Left lobe of liver (tissue), 2 donors: ENCODE measurements at regions not wholly inside any gene's neighbourhood (a gene's known extent, or its start where the extent isn't known, plus 50 kb on each side); places are given as distances from the start of the nearest gene placed in this dataset.
"Not testable (repeated sequence)": the region's sequence is repeated elsewhere in the genome, so short reads cannot be mapped to it uniquely, and the experiment has no call there.

ENCODE experiments used
- ATAC-seq: fragments of 200-7000 bp; cut with Tn5 transposase; one replicate; pipeline ENCODE4 v1.9.1; 2020; ENCODE audit warnings: mild to moderate bottlenecking, moderate library complexity
- DNase-seq: peaks from one replicate; pipeline ENCODE4 v3.0.0-alpha.2; 2020; ENCODE audit warnings: low spot score
- donor health status: DM: no; HTN: no; CAD: no; lungs with moderate emphysema.
- donor health status: DM: no; HTN: yes; CAD: no.

DNA sequence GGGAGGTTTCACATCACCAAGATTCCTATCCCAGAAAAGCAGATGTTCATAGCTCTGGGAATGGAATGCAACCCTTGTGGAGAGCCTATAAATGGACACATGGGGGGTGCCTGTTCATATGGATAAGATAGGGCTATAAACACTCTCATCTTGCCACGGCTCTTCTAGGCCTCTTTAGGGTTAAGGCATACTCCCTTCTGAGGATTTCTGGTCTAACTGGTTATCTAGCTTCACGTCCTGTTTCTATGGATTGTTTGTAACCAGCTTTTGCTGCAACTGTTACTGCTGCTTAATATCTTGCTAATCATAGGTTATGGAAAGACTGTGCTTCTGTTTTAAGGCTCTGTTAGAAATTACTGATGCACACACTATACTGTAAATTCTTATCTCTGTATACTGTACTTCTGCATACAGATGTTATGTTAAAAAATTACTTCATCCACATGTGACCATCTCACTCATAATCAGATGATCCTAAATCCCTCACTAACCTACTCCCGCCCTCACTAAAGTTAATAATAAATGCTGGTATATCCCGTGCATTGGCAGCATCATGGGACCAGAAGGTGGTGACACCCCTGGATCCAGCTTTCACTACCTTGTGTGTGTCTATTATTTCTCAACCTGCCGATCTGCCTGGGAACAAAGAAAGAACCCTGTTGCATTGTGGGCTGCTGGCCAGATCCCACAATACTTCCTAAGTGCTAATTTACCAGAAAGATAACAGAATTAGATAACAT lies 68.7 kb downstream of the PRKAB2 start:
- not testable (repeated sequence) for ATAC-seq, DNase-seq

DNA sequence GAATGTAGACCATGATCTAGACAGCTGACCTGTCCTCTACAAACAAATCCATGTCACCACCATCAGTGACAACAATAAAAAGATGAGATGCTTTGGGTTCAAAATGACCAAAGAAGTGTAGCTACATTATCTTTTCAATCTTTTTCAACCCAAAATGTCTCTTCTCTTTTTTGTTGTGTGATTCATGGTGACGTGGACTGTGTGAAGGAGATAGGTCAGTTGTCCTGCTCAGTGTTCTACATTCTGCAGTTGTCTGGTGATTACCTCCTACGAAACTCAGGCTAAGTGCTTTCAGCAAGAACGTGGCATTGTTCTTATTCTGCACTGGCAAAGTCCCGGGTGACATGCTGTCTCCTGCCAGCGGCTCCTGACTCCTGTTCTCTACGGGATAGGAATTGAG lies 73.1 kb downstream of the PRKAB2 start:
- DNase-seq (no peak), ATAC-seq (no peak)

DNA sequence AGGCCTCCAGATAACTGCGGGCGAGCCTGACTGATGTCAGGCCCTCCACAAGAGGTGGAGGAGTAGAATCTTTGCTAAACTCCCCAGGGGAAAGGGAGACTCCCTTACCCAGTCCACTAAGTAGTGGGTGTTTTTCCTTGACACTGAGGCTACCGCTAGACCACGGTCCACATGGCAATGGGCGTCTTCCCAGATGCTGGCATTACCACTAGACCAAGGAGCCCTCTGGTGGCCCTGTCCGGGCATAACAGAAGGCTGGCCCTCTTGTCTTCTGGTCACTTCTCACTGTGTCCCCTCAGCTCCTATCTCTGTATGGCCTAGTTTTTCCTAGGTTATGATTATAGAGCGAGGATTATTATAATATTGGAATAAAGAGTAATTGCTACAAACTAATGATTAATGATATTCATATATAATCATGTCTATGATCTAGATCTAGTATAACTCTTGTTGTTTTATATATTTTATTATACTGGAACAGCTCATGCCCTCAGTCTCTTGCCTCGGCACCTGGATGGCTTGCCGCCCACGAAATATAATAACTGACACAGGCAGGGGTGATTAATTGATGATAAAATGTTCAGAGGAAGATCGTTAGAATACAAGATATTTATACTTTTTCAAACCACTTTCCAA lies 73.8 kb downstream of the PRKAB2 start:
- ATAC-seq, DNase-seq: not testable (repeated sequence)

DNA sequence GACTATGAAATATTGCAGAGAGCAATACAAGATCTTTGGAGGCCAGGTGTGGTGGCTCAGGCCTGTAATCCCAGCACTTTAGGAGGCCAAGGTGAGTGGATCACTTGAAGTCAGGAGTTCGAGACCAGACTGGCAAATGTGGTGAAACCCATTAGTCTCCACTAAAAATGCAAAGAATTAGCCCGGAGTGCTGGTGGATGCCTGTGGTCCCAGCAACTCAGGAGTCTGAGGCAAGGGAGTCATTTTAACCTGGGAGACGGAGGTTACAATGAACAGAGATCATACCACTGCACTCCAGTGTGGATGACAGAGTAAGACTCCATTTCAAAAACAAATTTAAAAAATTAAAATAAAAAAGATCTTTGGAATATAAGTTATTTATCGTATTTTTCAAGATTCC lies 76.6 kb downstream of the PRKAB2 start:
- no peak for DNase-seq
- ATAC-seq: no peak

DNA sequence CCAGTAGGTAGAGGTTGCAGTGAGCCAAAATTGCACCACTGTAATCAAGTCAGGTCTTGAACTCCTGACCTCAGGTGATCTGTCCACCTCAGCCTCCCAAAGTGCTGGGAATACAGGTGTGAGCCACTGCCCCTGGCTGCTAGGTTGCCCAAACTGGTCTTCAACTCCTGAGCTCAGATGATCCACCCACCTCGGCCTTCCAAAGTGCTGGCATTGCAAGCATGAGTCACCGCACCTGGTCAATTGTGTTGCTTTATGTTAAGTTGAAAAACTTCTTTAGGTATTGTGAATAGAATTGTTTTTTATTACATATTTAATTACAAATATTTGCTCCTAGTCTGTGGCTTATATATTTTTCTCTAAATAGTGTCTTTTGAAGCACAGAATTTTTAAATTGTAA lies 80.5 kb downstream of the PRKAB2 start:
- DNase-seq: no peak

DNA sequence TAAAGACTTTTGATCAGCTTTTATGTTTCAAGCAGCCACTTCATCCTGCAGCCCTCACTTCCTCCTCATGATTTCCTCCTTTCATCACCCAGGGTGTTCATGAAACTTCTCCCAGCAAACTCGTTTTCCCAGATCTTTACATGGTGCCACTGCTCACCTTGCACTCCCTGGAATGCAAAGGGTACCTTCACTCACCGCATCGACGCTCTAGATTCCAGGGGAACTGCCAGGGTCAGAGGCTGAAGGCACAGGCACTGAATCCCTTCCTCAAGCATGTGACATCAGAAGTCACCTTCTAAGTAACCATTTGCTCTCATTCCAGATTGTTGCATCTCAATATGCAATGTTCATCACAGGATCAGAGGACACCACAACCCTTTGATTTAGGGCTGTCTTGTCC lies 82.8 kb downstream of the PRKAB2 start:
- no peak for DNase-seq
- ATAC-seq: no peak

More for the DNA sequence above, 80.5 kb downstream of the PRKAB2 start:
- no peak for ATAC-seq

DNA sequence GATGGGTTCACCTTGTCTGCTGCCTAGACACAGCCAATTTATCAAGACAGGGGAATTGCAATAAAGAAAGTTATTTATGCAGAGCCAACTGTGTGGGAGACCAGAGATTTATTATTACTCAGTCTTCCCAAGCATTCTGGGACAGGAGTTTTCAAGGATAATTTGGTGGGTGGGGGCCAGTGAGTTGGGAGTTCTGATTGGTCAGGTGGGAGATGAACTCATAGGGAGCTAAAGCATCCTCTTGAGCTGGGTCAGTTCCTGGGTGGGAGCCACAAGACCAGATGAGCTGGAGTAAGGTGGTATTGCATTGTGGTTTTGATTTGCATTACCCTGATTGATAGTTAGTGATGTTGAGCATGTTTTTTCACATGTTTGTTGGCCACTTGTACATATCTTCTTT lies 86.1 kb downstream of the PRKAB2 start:
- no peak for ATAC-seq

DNA sequence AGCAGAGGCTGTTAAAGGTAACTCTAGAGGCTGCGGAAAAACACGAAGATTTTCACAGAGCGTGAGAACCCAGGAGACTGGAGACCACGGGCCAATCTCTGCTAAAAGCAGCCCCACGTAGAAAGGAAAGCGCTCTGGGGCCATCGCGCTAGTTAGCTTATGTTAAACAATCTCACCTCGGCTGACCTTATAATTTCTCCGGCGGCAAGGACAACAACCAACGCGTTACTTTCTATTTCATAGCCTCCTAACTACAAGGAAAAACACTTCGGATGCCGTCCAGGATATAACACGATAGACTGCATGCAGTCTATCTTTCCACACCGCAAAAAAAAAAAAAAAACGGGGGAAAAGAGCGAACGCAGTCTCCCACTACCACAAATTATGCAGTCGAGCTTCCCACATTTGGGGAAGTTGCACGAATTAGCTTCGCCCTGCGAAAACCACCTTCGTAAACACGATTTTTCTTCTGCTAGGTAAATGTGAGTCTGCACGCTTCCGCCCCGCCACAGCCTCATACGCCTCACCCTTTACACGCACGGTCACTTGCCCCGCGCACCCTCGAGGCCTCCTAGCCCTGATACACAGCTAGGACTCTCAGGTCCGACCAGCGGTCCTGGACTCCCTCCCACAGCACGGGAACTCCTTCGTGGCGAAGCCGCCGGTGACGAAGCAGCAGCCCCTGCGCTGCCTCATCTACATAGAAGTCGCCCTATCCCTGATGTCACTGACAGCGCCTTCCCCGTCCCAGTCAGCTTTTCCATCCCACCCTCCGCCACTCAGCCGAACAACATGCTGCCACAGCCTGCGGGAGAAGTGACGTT lies 87.8 kb downstream of the PRKAB2 start:
- ATAC-seq (peak; percentile 85), DNase-seq (peak; percentile 71)

More for the DNA sequence above, 86.1 kb downstream of the PRKAB2 start:
- DNase-seq: no peak

DNA sequence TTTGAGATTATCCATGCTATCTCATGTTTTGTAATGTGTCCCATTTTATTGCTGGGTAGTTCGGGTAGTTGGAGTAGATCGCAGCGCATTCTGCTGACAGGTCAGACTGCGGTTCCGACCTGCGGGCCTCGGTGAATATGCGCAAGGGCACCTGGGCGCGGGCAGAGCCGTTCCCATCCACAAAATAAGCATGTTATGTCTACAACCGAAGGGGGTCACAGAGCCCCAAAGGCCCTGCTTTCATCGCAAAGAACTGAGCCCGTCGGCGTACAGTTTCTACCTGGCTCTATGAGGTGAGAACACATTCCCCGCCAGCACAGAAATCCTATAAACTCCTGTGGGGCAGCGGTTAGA lies 88.4 kb downstream of the PRKAB2 start:
- DNase-seq (no peak), ATAC-seq (no peak)

DNA sequence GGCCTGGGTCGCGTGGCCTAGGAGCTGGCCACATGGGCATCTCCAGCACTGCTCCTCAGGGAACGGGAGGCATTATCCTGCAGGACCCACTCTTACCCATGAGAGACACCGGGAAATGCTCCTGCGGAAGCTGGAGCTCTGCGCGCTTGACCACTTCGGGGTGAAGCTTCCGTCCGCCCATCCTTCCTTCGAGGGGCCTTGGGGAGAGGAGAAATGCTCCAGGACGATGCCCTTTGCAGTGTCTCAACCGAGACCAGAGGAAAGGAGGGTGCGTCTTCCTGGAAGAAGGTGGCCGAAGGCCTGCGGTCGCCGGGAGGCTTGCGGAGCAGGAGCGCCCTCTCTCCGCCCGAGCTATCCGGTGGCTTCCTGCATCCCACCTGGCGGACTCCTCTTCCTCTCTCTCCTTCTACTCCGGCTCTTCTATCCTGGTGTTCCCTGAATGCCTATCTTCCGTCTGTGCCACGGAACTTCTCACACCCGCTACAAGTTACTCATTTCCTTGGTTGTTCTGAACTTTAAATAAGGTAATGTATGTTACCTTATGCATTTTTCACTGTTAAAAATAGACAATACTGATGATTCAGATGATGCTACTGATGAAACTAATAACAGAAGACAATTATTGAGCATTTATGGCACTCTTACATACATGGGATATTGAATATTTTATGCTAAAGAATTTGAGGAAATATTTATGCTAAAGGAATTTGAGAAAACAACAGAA lies 91.4 kb downstream of the PRKAB2 start:
- ATAC-seq (no peak), DNase-seq (no peak)

DNA sequence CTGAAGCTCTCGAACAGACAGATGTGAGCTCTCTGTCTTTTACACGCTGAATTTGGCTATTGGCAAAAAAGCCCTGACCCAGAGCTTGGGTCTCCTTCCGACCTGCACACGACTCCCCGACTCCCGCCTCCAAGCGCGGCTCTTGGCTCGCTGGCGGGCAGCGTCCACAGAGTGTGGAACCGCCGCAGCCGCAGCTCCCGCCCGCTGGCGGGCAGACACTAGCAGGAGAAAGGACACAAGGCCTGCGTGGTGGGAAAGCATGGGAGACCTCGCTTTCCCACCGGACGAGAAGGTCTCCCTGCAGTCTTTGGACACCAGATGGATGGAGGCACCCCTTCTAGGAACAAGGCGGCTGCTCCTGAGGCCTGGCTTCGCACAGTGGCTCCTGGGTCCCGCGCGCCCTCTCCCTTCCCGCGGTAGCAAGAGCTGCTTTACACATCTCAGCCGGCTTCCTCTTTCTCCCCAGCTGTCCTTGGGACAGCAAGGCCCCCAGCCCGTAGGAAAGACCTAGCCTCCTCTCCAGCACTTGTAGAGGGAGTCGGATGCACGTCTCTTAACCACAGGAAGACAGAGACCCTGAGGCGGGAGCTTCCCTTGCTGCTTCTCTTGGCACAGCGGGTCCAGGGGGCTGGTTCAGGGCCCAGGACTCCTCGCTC lies 92.1 kb downstream of the PRKAB2 start:
- DNase-seq (no peak), ATAC-seq (peak; percentile 14)

DNA sequence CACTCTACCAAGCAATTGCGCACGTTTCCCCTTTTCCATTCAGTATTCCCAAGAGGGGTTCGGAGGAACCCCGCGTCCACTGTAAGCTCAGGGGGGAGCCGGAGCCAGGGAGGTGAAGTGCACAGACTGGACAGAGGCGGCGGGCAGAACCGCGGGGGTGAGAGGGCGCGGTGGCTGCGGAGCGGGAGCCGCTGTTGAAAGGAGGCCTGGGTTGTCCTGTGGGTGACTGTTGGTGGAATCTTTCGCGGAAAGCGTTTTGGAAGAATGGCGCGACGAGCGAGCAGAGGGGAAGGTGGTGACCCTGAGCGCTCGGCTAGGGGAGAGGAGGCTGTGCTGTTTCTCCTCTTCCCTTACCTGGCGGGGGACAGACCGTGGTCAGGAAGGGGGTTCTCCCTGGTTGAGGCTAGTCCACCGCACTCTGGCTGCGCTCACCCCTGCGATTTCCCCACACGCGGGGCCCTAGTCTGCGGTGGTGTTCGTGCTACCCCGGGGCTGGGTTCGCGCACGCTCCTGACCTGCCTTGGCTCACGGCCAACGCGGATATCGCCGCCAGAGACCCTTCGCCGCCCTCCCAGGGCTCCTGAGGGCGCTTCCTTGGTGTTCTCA lies 92.8 kb downstream of the PRKAB2 start:
- no peak for DNase-seq
- no peak for ATAC-seq

DNA sequence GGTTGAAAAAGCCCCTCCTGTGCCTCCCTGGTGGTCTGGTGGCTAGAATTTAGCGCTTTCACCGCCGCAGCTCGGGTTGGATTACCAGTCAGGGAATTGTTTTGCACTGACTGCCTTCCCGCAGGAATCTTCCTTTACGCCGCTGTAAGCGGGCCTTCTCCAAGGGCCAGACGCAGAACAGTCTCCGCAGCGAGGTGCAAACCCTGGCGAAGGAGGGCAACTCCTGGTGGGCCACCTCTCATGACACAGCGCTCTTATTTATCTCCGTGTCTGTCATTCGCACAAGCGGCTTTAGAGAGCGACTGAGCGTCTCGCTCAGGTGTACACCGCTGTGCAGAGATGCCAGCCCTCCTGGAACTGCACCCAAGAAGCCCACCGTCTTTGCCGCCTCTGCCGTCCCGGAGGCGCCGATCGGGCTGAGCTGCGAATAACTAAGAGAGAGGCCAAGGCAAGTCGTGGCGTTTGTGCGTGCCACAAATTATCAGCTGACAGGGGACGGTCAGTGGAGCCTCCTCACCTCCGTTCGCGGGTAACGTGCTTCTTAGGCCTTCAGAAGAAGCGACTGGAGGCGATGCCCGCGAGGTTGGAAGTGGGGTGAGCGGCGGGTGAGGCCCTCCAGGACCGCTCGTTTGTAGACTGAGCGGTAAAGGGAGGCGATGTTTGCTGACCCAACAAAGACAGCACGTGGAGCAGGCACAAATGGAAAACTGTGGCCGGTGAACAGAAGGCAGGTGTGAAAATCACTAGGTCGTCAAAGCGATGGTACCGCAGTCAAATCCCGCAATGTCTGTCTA lies 93.5 kb downstream of the PRKAB2 start:
- no peak for DNase-seq
- no peak for ATAC-seq

DNA sequence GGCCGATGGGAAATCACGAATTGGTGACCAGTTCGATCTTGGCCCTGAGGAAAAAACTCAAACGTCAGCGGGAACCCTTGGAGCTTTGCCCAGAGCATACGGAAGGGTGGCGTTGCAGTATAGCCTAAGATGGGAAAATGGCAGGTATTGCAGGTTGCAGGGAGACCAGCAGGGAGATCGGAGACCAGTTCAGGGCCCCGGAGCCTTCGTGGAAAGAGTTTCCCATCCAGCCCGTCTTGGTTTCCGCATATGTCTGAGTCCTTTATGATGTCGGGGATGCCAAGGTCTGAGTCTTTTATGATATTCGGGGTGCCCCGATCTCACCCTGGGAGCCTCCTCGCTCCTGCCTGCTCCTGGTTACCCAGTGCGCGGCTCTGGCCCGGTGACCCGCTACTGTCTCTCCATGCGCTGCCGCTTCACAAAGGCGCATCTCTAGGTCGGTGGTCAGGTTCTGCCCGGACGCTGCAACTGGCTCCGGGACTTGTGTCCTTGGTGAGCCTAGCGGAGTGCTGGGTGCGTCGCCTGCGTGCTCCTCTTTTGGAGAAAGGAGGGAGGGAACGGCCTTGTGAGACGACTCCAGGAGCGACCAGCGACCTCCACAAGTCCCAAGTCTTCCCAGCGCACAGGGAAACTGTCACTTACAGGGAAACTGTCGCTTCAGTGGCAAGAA lies 94.2 kb downstream of the PRKAB2 start:
- no peak for ATAC-seq
- DNase-seq: no peak

DNA sequence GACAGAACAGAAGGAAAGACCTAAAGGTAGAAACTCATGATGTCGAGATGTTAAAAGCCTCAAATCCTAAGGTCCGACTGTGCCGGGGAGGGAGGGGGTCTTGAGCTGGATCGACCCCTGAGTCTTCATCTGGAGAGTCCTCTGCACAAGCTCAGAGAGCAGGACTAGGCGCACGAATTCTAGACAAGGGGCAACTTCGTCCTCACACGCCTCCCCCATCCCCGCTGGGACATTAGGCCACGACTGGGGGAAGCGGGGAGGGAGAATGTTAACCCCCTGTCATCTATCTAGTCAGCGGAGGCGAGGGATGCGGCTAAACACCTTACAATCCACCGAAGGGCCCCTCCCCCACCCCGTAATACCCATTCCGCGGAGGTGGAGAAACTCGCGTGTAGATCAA lies 94.7 kb downstream of the PRKAB2 start:
- ATAC-seq: no peak
- DNase-seq: no peak

DNA sequence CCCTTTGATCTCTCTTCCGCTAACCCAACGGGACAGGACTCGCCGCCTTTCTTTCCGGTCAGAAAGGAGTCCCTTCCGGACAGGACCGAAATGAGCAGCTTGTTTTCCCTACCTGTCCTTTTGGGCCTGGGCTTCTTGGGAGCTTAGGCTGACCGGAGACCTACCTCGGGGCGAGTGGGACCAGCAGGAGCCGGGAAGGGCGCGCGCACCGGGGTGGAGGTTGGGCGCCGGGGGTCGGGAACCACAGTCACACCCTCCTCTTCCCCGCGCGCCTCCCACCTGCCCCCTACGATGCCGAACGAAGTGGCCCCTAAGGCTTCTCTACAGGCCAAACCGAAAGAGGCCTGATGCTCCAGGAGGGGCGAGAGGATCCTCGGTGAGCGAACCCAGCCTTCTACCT lies 95.2 kb downstream of the PRKAB2 start:
- DNase-seq: no peak

DNA sequence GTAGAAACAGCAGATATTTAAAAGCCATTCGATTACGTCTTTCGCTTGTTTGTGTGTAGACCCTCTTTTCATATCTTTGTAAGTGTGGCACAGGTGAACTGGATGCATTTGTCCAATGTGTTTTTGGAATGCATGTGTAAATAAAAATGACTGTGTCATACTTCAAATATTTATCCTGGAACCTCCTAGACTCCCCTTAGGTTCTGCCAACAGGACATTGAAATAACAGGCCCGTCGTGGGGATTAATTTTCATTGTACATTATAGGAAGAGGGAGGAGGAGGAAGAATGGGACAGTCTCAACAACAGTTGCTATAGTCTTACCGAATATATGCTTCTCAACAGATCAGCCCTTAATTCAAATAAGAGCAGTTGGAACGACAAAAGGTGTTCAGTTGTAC lies 95.8 kb downstream of the PRKAB2 start:
- ATAC-seq: peak; percentile 38

More for the DNA sequence above, 95.2 kb downstream of the PRKAB2 start:
- ATAC-seq: no peak

DNA sequence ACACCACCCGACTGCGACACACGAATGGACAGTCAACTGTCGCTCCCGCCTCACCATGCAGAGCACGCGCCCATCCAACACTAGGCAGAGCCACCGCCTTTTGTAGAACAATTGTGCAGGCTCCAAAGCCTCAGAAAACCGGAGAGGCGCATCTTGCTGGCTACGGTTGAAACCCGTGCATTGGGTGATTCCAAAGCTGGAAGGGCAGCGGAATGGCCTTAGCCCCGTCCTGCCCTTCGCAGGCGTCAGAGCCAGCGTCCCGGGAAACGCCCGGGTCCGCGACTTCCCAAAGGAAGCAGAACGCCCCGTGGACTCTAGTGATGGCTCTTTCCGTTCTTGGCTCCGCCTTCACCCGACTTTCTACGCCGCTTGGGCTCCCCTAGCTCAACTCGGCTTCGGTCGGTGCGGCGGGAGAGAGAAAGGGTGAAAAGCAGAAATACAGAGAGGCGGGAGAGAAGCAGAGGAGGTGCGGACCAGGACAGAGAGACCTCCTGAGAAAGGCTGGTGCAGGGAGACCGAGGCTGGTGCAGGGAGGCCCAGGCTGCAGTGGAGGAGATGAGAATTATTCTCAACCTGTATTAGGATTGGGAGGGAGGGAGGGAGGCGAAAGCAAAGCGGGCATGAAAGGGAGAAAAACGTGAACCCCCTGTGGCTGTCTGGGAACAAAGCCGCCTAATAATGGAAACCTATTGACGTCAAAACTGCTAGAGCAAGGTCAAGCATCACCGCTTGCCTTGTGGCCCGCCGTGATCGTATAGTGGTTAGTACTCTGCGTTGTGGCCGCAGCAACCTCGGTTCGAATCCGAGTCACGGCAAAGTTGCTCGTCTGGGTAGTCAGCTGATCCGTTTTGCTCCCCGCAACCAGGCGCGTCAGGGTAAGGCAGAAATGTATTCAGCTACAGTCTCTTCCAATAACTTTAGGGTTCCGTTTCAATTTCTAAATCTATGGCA lies 99.5 kb downstream of the PRKAB2 start:
- ATAC-seq: peak; percentile 66
- DNase-seq: no peak

More for the DNA sequence above, 95.8 kb downstream of the PRKAB2 start:
- DNase-seq: no peak
